ACC112 (cell line): ENCODE measurements at regions not wholly inside any gene's neighbourhood (a gene's known extent, or its start where the extent isn't known, plus 50 kb on each side); places are given as distances from the start of the nearest gene placed in this dataset.

Experiments
- H2AFZ ChIP-seq: fragments of 200-600 bp; sonication (generic); one replicate; pipeline ENCODE4 v1.6.0; 2017; ENCODE audit warnings: antibody characterized with exemption, low read length; ENCODE audit not compliant: unreplicated experiment
- H3K27ac ChIP-seq: fragments of 200-600 bp; sonication (generic); 2 replicates; pipeline ENCODE4 v1.5.1; 2014; ENCODE audit warnings: low read depth, mild to moderate bottlenecking, antibody characterized with exemption, low read length, moderate library complexity
- H3K27me3 ChIP-seq: fragments of 200-600 bp; sonication (generic); 2 replicates; pipeline ENCODE4 v1.6.1; 2014; ENCODE audit warnings: mild to moderate bottlenecking, antibody characterized with exemption, low read length, moderate library complexity, mixed read lengths; ENCODE audit not compliant: insufficient read depth
- H3K36me3 ChIP-seq: fragments of 200-600 bp; sonication (generic); 2 replicates; pipeline ENCODE4 v1.6.1; 2016; ENCODE audit warnings: mild to moderate bottlenecking, antibody characterized with exemption, low read length, moderate library complexity, mixed read lengths; ENCODE audit not compliant: insufficient read depth
- H3K4me1 ChIP-seq: fragments of 200-600 bp; sonication (generic); one replicate; pipeline ENCODE4 v1.6.1; 2016; ENCODE audit warnings: low read length, mixed read lengths; ENCODE audit not compliant: insufficient read depth, unreplicated experiment, control insufficient read depth
- H3K4me3 ChIP-seq: fragments of 200-600 bp; sonication (generic); 2 replicates; pipeline ENCODE4 v1.5.1; 2014; ENCODE audit warnings: mild to moderate bottlenecking, low read depth, low read length
- H3K79me2 ChIP-seq: fragments of 200-600 bp; sonication (generic); one replicate; pipeline ENCODE4 v1.6.0; 2016; ENCODE audit warnings: low read length; ENCODE audit not compliant: control insufficient read depth, unreplicated experiment, insufficient read depth

DNA sequence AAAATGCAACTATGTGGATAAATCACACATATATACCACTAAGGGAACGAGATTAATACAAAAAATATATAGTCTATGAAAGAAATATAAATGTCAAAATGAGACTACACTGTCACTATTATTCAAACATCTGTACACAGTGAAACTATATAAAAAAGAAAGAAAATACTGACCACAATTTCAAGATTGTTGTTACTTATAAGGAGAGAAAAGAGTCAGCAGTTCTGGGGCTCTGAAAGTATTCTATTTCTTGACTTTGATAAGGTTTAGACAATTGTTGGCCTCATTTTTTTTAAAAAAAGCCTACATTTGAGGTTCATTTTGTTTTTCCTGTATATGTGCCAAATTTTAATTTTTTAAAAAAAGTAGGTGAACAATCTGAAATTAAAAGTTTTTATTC lies 319.3 kb upstream of the CHRM3 start:
- no peaks in the 10 kb centered on the region for H3K27me3 ChIP-seq
- no peaks in the 10 kb centered on the region for H3K36me3 ChIP-seq
- no peak overlapping the region for H2AFZ ChIP-seq
- no peak overlapping the region for H3K27ac ChIP-seq
- no peaks in the 10 kb centered on the region for H3K4me1 ChIP-seq
- H3K79me2 ChIP-seq: no peaks in the 10 kb centered on the region
- H3K4me3 ChIP-seq: no peak overlapping the region

DNA sequence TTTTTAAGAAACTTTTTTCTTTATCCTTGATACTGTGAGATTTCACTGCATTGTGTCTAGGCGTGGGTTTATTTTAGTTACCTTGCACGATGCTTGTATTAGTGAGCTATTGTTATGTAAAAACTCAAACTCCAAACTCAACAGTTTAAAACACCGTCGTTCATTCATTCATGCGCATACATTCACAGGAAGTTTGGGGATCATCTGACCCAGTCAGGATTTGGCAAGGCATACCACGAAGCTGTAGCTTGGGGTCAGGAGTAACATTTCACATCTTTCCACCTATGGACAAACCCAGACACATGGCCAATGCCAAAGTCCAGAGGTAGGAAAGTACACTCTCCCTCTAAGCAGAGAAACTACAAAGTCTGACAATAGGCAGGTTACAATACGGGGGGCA lies 324.6 kb upstream of the CHRM3 start:
- Histone ChIP-seq H3K79me2 (no peaks in the 10 kb centered on the region), H3K27me3 (no peaks in the 10 kb centered on the region), H3K36me3 (no peaks in the 10 kb centered on the region), H3K4me1 (no peaks in the 10 kb centered on the region), H3K27ac (no peak overlapping the region), H2AFZ (no peak overlapping the region), H3K4me3 (no peak overlapping the region)

DNA sequence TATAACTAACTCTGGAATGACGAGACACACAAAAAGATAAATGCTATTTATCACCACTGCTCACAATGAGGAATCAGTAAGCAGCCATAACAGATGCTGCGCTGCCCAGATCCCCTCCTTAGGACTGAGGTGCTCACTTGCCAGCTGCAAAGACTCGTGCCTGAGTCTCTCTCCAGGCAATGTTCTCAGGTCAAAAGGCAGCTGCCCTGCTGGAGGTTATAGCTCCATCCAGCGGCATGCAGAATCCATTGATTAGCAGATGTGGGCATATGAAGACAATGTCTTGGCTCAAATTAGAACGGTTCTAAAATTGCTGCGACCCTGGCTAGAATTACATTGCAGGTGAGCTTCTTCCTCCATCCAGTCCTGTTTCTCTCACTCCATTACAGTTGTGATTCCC lies 328.2 kb upstream of the CHRM3 start:
- Histone ChIP-seq H3K79me2 (no peaks in the 10 kb centered on the region), H3K36me3 (no peaks in the 10 kb centered on the region), H3K4me3 (no peak overlapping the region), H3K27ac (no peak overlapping the region), H2AFZ (no peak overlapping the region), H3K4me1 (no peaks in the 10 kb centered on the region), H3K27me3 (no peaks in the 10 kb centered on the region)

DNA sequence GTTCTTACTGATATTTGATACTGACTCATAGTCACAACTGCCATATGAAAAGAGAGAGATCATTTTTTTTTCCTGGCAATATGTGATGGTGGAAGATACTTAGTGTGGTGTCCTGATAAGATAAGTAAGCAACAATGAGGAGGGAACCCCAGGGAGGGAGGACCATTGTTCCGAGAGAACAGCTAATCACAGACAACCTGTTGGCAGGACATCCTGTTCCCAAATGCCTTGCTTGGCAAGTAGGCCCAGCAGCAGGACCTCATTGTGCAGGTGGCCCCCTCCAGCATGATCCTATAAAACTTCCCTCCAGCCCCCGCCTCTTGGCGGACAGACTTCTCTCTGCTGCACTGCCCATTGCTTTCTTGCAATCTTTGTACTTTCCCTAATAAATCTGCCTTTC lies 329.4 kb upstream of the CHRM3 start:
- Histone ChIP-seq H2AFZ (no peak overlapping the region), H3K4me3 (no peak overlapping the region), H3K36me3 (no peaks in the 10 kb centered on the region), H3K4me1 (no peaks in the 10 kb centered on the region), H3K79me2 (no peaks in the 10 kb centered on the region), H3K27ac (no peak overlapping the region), H3K27me3 (no peaks in the 10 kb centered on the region)

DNA sequence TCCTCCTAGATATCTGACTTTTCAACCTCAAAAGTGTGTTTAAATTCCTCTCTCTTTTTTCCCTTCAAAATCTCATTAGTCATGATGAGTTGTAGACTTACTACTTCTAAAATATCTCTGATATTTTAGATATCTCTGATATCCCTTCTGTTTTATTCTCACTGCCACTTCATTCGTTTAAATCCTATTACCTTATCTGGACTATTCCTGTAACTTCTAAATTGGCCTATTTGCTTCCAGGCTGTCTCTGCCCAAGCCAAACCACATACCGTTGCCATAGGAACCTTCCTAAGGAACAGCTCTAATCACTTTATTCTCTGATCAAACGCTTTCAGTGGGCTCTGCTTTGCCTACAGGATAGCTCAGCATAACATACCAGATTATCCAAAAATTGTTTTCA lies 333.1 kb upstream of the CHRM3 start:
- H3K79me2 ChIP-seq: no peaks in the 10 kb centered on the region

DNA sequence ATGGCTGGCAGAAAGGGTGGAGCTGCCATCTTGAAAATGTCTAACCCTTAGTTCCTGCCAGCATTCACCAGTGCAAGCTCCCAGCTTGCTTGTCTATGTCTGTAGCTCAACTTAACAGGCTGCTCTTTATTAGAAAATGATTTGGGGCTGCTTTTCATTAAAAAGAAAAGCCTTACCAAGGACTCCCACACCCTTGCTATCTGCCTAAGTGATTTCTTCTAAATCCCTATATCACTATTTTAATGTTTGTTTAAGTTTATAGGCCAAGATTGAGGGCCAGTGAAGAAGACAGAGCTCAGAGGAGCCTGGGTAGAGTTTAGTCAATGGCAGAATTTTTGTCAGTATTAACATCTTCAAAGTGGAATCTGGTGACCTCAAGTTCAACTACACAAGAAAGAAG lies 336.8 kb upstream of the CHRM3 start:
- no peak overlapping the region for H3K27ac ChIP-seq
- H3K27me3 ChIP-seq: no peaks in the 10 kb centered on the region
- H3K4me1 ChIP-seq: no peaks in the 10 kb centered on the region
- H3K79me2 ChIP-seq: no peaks in the 10 kb centered on the region
- no peaks in the 10 kb centered on the region for H3K36me3 ChIP-seq
- no peak overlapping the region for H2AFZ ChIP-seq
- H3K4me3 ChIP-seq: no peak overlapping the region

More for the DNA sequence above, 333.1 kb upstream of the CHRM3 start:
- Histone ChIP-seq H2AFZ (no peak overlapping the region), H3K4me1 (no peaks in the 10 kb centered on the region), H3K4me3 (no peak overlapping the region), H3K27ac (no peak overlapping the region), H3K36me3 (no peaks in the 10 kb centered on the region), H3K27me3 (no peaks in the 10 kb centered on the region)

DNA sequence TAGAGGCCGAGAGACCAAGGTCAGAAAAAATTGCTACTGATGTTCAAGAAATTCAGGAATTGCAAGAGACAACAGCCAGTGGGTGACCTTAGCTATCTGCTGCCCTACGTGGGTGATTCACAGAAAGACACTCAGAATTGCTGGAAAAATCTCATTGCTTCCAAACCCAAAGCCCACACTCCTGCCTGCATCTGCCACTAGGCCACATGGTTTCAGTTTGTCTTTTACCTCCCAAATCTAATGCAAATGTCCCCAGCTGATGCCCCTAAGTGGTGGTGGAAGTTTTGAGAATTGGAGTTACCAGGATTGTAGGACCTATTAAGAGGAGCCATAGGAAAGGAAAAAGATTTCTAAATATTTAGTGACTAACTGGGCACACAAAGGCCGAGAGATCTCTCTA lies 341.5 kb upstream of the CHRM3 start:
- 0 out of 2 replicates have a peak overlapping the region, but pooled peaks have one; percentile 21 for H3K4me3 ChIP-seq
- H3K27ac ChIP-seq: no peak overlapping the region
- no peaks in the 10 kb centered on the region for H3K27me3 ChIP-seq
- no peaks in the 10 kb centered on the region for H3K36me3 ChIP-seq
- peak overlapping the region; percentile 25 for H2AFZ ChIP-seq
- H3K4me1 ChIP-seq: no peaks in the 10 kb centered on the region
- no peaks in the 10 kb centered on the region for H3K79me2 ChIP-seq

DNA sequence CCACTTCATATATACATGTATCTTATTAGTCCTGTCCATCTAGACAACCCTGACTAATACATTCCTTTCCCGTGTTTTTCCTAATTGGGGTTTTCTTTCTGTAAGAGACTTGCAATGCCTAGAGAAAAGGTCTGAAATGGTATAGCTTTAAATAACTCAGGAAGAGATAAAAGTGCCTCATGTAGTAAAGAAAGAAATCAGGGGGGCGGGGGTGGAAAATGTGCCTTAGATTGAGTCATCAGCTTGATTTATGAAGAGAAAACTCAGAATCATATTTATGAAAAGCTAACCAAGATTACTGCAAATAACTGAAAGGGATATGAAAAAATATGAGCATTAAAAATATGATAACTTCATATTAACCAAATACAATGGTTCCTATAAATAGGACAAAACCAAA lies 345.8 kb upstream of the CHRM3 start:
- Histone ChIP-seq H2AFZ (no peak overlapping the region), H3K27ac (no peak overlapping the region), H3K4me3 (no peak overlapping the region), H3K79me2 (no peaks in the 10 kb centered on the region), H3K4me1 (no peaks in the 10 kb centered on the region), H3K27me3 (no peaks in the 10 kb centered on the region), H3K36me3 (no peaks in the 10 kb centered on the region)

DNA sequence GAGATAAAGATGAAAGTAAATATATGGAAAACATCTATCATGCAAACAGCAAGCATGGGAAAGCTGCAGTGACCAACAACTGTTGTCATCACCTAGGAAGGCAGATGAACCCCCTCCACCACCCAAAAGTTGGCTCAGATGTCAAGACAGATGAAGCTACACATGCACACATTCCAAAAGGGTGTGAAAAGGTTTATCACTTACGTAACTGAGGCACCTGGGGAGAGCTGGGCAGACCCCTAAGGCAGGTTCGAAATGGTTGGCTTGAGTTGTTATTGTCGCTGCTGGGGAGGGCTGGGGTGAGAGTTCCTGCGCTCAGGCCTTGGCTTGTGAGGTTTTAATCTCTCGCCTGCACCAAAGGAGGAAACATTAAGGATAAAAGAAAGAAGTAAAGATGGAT lies 355.1 kb upstream of the CHRM3 start:
- no peak overlapping the region for H3K27ac ChIP-seq
- no peaks in the 10 kb centered on the region for H3K79me2 ChIP-seq
- H3K4me3 ChIP-seq: no peak overlapping the region
- no peaks in the 10 kb centered on the region for H3K36me3 ChIP-seq
- no peak overlapping the region for H2AFZ ChIP-seq
- H3K4me1 ChIP-seq: no peaks in the 10 kb centered on the region
- no peaks in the 10 kb centered on the region; the same call in 1 of the 2 replicates for H3K27me3 ChIP-seq

DNA sequence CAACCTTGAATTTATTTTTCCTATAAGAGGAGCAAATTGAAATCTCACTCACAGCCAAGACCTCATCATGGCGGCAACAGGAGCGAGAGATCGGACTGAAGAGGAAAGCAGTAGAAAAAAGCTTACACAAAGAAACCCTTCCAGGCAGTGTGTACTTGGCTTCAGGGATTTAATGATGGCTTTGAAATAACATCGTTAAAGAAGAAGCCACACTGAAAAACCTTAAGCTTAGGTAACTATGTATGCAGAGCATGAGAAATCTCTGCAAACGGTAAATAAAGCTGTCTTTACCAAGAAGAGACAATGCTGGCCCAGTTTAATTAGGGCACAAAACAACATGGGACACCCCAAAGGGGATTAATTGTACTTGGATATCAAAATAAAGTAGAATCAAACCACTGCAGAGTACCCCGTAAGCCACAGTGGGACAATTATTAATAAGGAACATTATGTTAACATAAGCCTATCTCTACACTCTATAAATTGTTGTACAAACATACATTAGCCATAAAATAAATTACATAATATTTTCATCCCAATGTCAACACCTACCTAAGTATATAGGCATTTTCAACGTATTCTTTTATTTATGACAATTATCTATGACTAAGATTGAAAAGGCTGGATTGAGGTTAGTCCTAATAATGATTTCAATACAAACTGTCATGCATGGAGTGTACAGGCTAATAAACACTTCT lies 360.2 kb upstream of the CHRM3 start:
- Histone ChIP-seq H3K79me2 (no peaks in the 10 kb centered on the region), H3K27ac (no peak overlapping the region), H3K4me1 (no peaks in the 10 kb centered on the region), H3K27me3 (no peaks in the 10 kb centered on the region; the same call in 1 of the 2 replicates), H2AFZ (no peak overlapping the region), H3K4me3 (no peak overlapping the region), H3K36me3 (no peaks in the 10 kb centered on the region)

DNA sequence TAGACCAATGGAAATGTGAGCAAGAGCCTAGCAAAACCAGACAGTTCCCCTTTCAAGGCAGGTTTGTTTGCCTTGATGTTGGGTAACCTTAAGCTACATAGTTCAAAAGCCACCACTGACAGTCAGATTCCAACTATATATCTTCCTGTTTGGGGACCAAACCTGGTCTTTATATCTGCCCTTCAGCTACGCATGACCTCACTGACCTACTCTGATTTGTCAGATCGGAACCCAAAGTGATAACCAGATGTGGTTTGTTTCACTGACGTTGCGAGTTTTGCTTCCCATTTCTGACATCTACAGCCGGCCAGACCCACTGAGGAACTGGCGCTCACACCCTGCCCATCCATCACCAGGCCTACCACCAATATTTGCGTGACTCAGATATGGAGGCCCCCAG lies 361.1 kb upstream of the CHRM3 start:
- Histone ChIP-seq H3K27me3 (no peaks in the 10 kb centered on the region; the same call in 1 of the 2 replicates), H3K4me1 (no peaks in the 10 kb centered on the region), H2AFZ (no peak overlapping the region), H3K79me2 (no peaks in the 10 kb centered on the region), H3K27ac (no peak overlapping the region), H3K4me3 (no peak overlapping the region), H3K36me3 (no peaks in the 10 kb centered on the region)
